Hepatocyte (in vitro differentiated cells): ENCODE measurements at regions not wholly inside any gene's neighbourhood (a gene's known extent, or its start where the extent isn't known, plus 50 kb on each side); places are given as distances from the start of the nearest gene placed in this dataset.

ENCODE experiments used
- DNase-seq: peaks from one replicate; pipeline ENCODE4 v3.0.0-alpha.2; 2016; ENCODE audit warnings: low spot score
- H2AFZ ChIP-seq: fragments of 200-600 bp; sonication (generic); 2 replicates; pipeline ENCODE4 v1.6.0; 2016; ENCODE audit warnings: antibody characterized with exemption, mild to moderate bottlenecking
- H3K27ac ChIP-seq: fragments of 200-600 bp; sonication (generic); 2 replicates; pipeline ENCODE4 v1.5.1; 2016; ENCODE audit warnings: mild to moderate bottlenecking
- H3K27me3 ChIP-seq: fragments of 200-600 bp; sonication (generic); 2 replicates; pipeline ENCODE4 v1.6.1; 2016
- H3K36me3 ChIP-seq: fragments of 200-600 bp; sonication (generic); replicated peaks from 2 replicates; pipeline ENCODE4 v1.5.1; 2016; ENCODE audit warnings: low read depth; ENCODE audit not compliant: insufficient read depth
- H3K4me1 ChIP-seq: fragments of 200-600 bp; sonication (generic); 2 replicates; pipeline ENCODE4 v1.5.1; 2016; ENCODE audit warnings: mild to moderate bottlenecking, moderate library complexity; ENCODE audit not compliant: insufficient read depth
- H3K4me2 ChIP-seq: fragments of 200-600 bp; sonication (generic); 2 replicates; pipeline ENCODE4 v1.6.0; 2016
- H3K4me3 ChIP-seq: fragments of 200-600 bp; sonication (generic); 2 replicates; pipeline ENCODE4 v1.5.1; 2016; ENCODE audit warnings: mild to moderate bottlenecking
- H3K79me2 ChIP-seq: fragments of 200-600 bp; sonication (generic); 2 replicates; pipeline ENCODE4 v1.6.0; 2017; ENCODE audit warnings: mild to moderate bottlenecking
- H3K9me2 ChIP-seq: fragments of 200-600 bp; sonication (generic); replicated peaks from 2 replicates; pipeline ENCODE4 v1.6.0; 2017; ENCODE audit warnings: mild to moderate bottlenecking; ENCODE audit not compliant: insufficient read depth
- H3K9me3 ChIP-seq: fragments of 200-600 bp; sonication (generic); 2 replicates; pipeline ENCODE4 v1.5.1; 2016; ENCODE audit warnings: low read depth, mild to moderate bottlenecking
- H4K20me1 ChIP-seq: fragments of 200-600 bp; sonication (generic); 2 replicates; pipeline ENCODE4 v1.6.0; 2016; ENCODE audit warnings: mild to moderate bottlenecking; ENCODE audit not compliant: insufficient read depth, poor library complexity, severe bottlenecking
- CTCF ChIP-seq: fragments of 200-600 bp; sonication (generic); IDR thresholded peaks from 2 replicates; pipeline ENCODE4 v1.5.1; 2016; ENCODE audit warnings: antibody characterized with exemption, mild to moderate bottlenecking; ENCODE audit not compliant: poor library complexity
- EZH2 ChIP-seq: fragments of 200-600 bp; sonication (generic); IDR thresholded peaks from 2 replicates; pipeline ENCODE4 v1.6.1; 2016; ENCODE audit warnings: antibody characterized with exemption, mild to moderate bottlenecking, borderline replicate concordance
- EZH2phosphoT487 ChIP-seq: fragments of 200-600 bp; sonication (generic); IDR thresholded peaks from one replicate; pipeline ENCODE4 v1.6.1; 2018; ENCODE audit warnings: antibody characterized with exemption, mild to moderate bottlenecking, low read depth, moderate library complexity; ENCODE audit not compliant: unreplicated experiment, severe bottlenecking
- WGBS: methylation state at CpG from one replicate; pipeline ENCODE4 v1.1.6; 2016; ENCODE audit warnings: low lambda C conversion rate; ENCODE audit errors: missing lambda C conversion rate; 5-methylcytosine and 5-hydroxymethylcytosine counted together

- 75% methylated on average over 4 of the region's 4 CpGs for WGBS
- Histone ChIP-seq H3K36me3 (no peaks in the 10 kb centered on the region), H3K79me2 (no peaks in the 10 kb centered on the region), H3K27ac (no peak overlapping the region), H4K20me1 (no peaks in the 10 kb centered on the region), H3K27me3 (no peaks in the 10 kb centered on the region), H3K4me3 (no peak overlapping the region), H3K9me3 (no peaks in the 10 kb centered on the region), H3K9me2 (no peaks in the 10 kb centered on the region), H3K4me2 (no peak overlapping the region), H2AFZ (no peak overlapping the region), H3K4me1 (no peaks in the 10 kb centered on the region)
- TF ChIP-seq EZH2phosphoT487: no peak
- TF ChIP-seq EZH2: no peak
- TF ChIP-seq CTCF: no peak
- DNase-seq: no peak
Observed at GRCh38 chr3:191100516-191100915, 98.5 kb upstream of the OSTN start.

- no peaks in the 10 kb centered on the region for H3K27me3 ChIP-seq
- DNase-seq: no peak
- H3K36me3 ChIP-seq: no peaks in the 10 kb centered on the region
- no peak overlapping the region for H3K4me3 ChIP-seq
- 90% methylated on average over 3 of the region's 3 CpGs for WGBS
- no peaks in the 10 kb centered on the region for H4K20me1 ChIP-seq
- H3K9me3 ChIP-seq: no peaks in the 10 kb centered on the region
- no peaks in the 10 kb centered on the region for H3K79me2 ChIP-seq
- no peak overlapping the region for H2AFZ ChIP-seq
- H3K4me2 ChIP-seq: no peak overlapping the region
- H3K9me2 ChIP-seq: no peaks in the 10 kb centered on the region
- TF ChIP-seq CTCF (no peak), EZH2 (no peak), EZH2phosphoT487 (no peak)
- H3K27ac ChIP-seq: no peak overlapping the region
- H3K4me1 ChIP-seq: no peaks in the 10 kb centered on the region
Observed at GRCh38 chr3:191094057-191094845, 104.8 kb upstream of the OSTN start.

GRCh38 chr3:191087391-191087790, 111.7 kb upstream of the OSTN start:
- Histone ChIP-seq H3K4me1 (no peaks in the 10 kb centered on the region), H3K79me2 (no peaks in the 10 kb centered on the region), H3K9me3 (no peaks in the 10 kb centered on the region), H3K9me2 (no peaks in the 10 kb centered on the region), H3K27ac (no peak overlapping the region), H3K27me3 (no peaks in the 10 kb centered on the region), H3K4me3 (no peak overlapping the region), H3K4me2 (no peak overlapping the region), H2AFZ (no peak overlapping the region), H4K20me1 (no peaks in the 10 kb centered on the region), H3K36me3 (no peaks in the 10 kb centered on the region)
- TF ChIP-seq EZH2 (no peak), EZH2phosphoT487 (no peak), CTCF (no peak)
- 85% methylated on average over 3 of the region's 3 CpGs for WGBS
- DNase-seq: no peak
